PC-9 (cell line): ENCODE measurements at regions not wholly inside any gene's neighbourhood (a gene's known extent, or its start where the extent isn't known, plus 50 kb on each side); places are given as distances from the start of the nearest gene placed in this dataset.

Source experiments
- CTCF ChIP-seq: fragments of 200-600 bp; sonication (generic); conservative IDR thresholded peaks from 2 replicates; pipeline ENCODE4 v1.6.1; 2017; ENCODE audit warnings: mixed run types, antibody characterized with exemption, mild to moderate bottlenecking, moderate library complexity
- EZH2 ChIP-seq: fragments of 200-600 bp; sonication (generic); IDR thresholded peaks from 2 replicates; pipeline ENCODE4 v1.8.0; 2017; ENCODE audit warnings: antibody characterized with exemption, low read depth

- TF ChIP-seq CTCF: no peak
- TF ChIP-seq EZH2: no peak
Measured at GRCh38 chr13:79212064-79212619, 193.9 kb downstream of the RBM26 start.
